Neural cell (in vitro differentiated cells): ENCODE measurements at regions not wholly inside any gene's neighbourhood (a gene's known extent, or its start where the extent isn't known, plus 50 kb on each side); places are given as distances from the start of the nearest gene placed in this dataset.

ENCODE experiments used
- H2AFZ ChIP-seq: fragments of 200-600, 300-800 bp; sonication (generic), shearing (Covaris generic); 2 replicates; pipeline ENCODE4 v1.6.0; 2014; ENCODE audit warnings: low read depth, mild to moderate bottlenecking, antibody characterized with exemption, low read length, moderate library complexity
- H3F3A ChIP-seq: fragments of 200-600 bp; shearing (Covaris generic); 2 replicates; pipeline ENCODE4 v1.6.1; 2016; ENCODE audit warnings: mild to moderate bottlenecking, moderate library complexity, mixed read lengths, antibody characterized with exemption, low read length; ENCODE audit not compliant: insufficient read depth, poor library complexity, severe bottlenecking
- H3K27ac ChIP-seq: fragments of 200-600, 300-800 bp; sonication (generic), shearing (Covaris generic); 2 replicates; pipeline ENCODE4 v1.5.1; 2014; ENCODE audit warnings: mild to moderate bottlenecking, low read length, moderate library complexity
- H3K27me3 ChIP-seq: fragments of 300-800, 200-600 bp; sonication (generic), shearing (Covaris generic); 2 replicates; pipeline ENCODE4 v1.6.0; 2014; ENCODE audit warnings: mild to moderate bottlenecking, low read depth, low read length, moderate library complexity; ENCODE audit not compliant: insufficient read depth
- H3K36me3 ChIP-seq: fragments of 300-800, 200-600 bp; sonication (generic), shearing (Covaris generic); 2 replicates; pipeline ENCODE4 v1.5.1; 2014; ENCODE audit warnings: mild to moderate bottlenecking, antibody characterized with exemption, low read length, moderate library complexity; ENCODE audit not compliant: insufficient read depth
- H3K4me2 ChIP-seq: fragments of 300-800, 200-600 bp; sonication (generic), shearing (Covaris generic); 2 replicates; pipeline ENCODE4 v1.6.0; 2014; ENCODE audit warnings: mild to moderate bottlenecking, low read length
- H3K4me3 ChIP-seq: fragments of 300-800, 200-600 bp; sonication (generic), shearing (Covaris generic); 2 replicates; pipeline ENCODE4 v1.5.1; 2014; ENCODE audit warnings: mild to moderate bottlenecking, low read length, moderate library complexity
- H3K79me2 ChIP-seq: fragments of 200-600 bp; shearing (Covaris generic); replicated peaks from 2 replicates; pipeline ENCODE4 v1.6.0; 2014; ENCODE audit warnings: mild to moderate bottlenecking, low read length, moderate library complexity; ENCODE audit not compliant: insufficient read depth
- H3K9ac ChIP-seq: fragments of 300-800, 200-600 bp; sonication (generic), shearing (Covaris generic); 2 replicates; pipeline ENCODE4 v1.6.1; 2016; ENCODE audit warnings: mild to moderate bottlenecking, low read length, mixed read lengths
- H3K9me2 ChIP-seq: fragments of 200-600 bp; shearing (Covaris generic); 2 replicates; pipeline ENCODE4 v1.6.1; 2016; ENCODE audit warnings: mild to moderate bottlenecking, low read length, mixed read lengths; ENCODE audit not compliant: insufficient read depth
- H3K9me3 ChIP-seq: fragments of 200-600, 300-800 bp; sonication (generic), shearing (Covaris generic); 2 replicates; pipeline ENCODE4 v1.6.1; 2016; ENCODE audit warnings: mild to moderate bottlenecking, mixed run types, low read length, moderate library complexity, mixed read lengths
- H4K20me1 ChIP-seq: fragments of 200-600 bp; shearing (Covaris generic); 2 replicates; pipeline ENCODE4 v1.6.1; 2016; ENCODE audit warnings: mild to moderate bottlenecking, mixed run types; ENCODE audit not compliant: insufficient read depth
- EP300 ChIP-seq: fragments of 450-650 bp; conservative IDR thresholded peaks from 2 replicates; pipeline ENCODE4 v1.6.1; 2014; ENCODE audit warnings: antibody characterized with exemption, mild to moderate bottlenecking, moderate library complexity; ENCODE audit not compliant: poor library complexity, severe bottlenecking
- EZH2 ChIP-seq: fragments of 200-600, 300-800 bp; shearing (Covaris generic), sonication (generic); IDR thresholded peaks from 2 replicates; pipeline ENCODE4 v1.6.1; 2014; ENCODE audit warnings: antibody characterized with exemption, low read length, borderline replicate concordance, mild to moderate bottlenecking; ENCODE audit not compliant: insufficient read depth, poor library complexity, severe bottlenecking
- MXI1 ChIP-seq: fragments of 450-650 bp; conservative IDR thresholded peaks from 2 replicates; pipeline ENCODE4 v1.6.1; 2014; ENCODE audit warnings: antibody characterized with exemption, mild to moderate bottlenecking; ENCODE audit not compliant: poor library complexity, severe bottlenecking
- POLR2AphosphoS5 ChIP-seq: IDR thresholded peaks from 2 replicates; pipeline ENCODE4 v1.6.1; 2012
- RAD21 ChIP-seq: fragments of 450-650 bp; conservative IDR thresholded peaks from 2 replicates; pipeline ENCODE4 v1.6.1; 2014; ENCODE audit warnings: antibody characterized with exemption, mild to moderate bottlenecking, moderate library complexity
- REST ChIP-seq: IDR thresholded peaks from 2 replicates; pipeline ENCODE4 v1.6.1; 2012; ENCODE audit warnings: borderline replicate concordance
- SMC3 ChIP-seq: fragments of 450-650 bp; conservative IDR thresholded peaks from 2 replicates; pipeline ENCODE4 v1.6.1; 2014; ENCODE audit warnings: antibody characterized with exemption, mild to moderate bottlenecking, moderate library complexity; ENCODE audit not compliant: poor library complexity
- TAF1 ChIP-seq: IDR thresholded peaks from 2 replicates; pipeline ENCODE4 v1.6.1; 2012; ENCODE audit warnings: low read depth
- TF ChIP-seq, protein P1 (sequence below): fragments of 450-650 bp; IDR thresholded peaks from 2 replicates; pipeline ENCODE4 v1.5.1; 2014; ENCODE audit warnings: antibody characterized with exemption, mild to moderate bottlenecking, moderate library complexity; ENCODE audit not compliant: poor library complexity, severe bottlenecking

DNA sequence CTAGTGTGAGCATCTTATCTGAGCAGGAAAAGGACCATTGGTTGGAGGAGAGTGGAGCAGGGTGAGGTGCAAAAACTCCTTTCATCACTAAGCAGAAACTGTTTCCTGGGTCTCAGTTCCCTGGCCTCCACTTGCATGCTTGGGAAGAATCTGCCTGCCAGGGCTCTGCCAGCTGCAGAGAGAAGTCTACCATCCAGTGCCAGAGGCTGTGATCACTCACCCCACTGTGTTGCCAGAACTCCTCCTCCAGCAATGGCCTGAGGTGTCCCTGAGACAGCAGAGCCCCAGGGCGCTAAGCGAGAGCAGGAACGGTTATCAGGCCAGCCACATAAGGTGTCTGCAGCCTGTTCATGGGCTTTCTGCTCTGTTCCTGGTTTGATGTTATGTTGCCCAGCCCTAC is 991.4 kb downstream of the CCSER2 start:
- TF ChIP-seq REST (no peak), POLR2AphosphoS5 (no peak), EZH2 (no peak), EP300 (no peak), SMC3 (no peak), TAF1 (no peak), RAD21 (no peak), MXI1 (no peak)
- TF ChIP-seq, protein P1, sequence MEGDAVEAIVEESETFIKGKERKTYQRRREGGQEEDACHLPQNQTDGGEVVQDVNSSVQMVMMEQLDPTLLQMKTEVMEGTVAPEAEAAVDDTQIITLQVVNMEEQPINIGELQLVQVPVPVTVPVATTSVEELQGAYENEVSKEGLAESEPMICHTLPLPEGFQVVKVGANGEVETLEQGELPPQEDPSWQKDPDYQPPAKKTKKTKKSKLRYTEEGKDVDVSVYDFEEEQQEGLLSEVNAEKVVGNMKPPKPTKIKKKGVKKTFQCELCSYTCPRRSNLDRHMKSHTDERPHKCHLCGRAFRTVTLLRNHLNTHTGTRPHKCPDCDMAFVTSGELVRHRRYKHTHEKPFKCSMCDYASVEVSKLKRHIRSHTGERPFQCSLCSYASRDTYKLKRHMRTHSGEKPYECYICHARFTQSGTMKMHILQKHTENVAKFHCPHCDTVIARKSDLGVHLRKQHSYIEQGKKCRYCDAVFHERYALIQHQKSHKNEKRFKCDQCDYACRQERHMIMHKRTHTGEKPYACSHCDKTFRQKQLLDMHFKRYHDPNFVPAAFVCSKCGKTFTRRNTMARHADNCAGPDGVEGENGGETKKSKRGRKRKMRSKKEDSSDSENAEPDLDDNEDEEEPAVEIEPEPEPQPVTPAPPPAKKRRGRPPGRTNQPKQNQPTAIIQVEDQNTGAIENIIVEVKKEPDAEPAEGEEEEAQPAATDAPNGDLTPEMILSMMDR = no peak
- Histone ChIP-seq H3K9me2 (no peaks in the 10 kb centered on the region), H3K9ac (no peak overlapping the region), H3K79me2 (no peaks in the 10 kb centered on the region), H3K4me3 (no peak overlapping the region), H4K20me1 (no peaks in the 10 kb centered on the region), H3K4me2 (no peak overlapping the region), H3K36me3 (no peaks in the 10 kb centered on the region), H3K9me3 (no peaks in the 10 kb centered on the region), H3K27ac (no peak overlapping the region), H3K27me3 (no peaks in the 10 kb centered on the region), H3F3A (no peaks in the 10 kb centered on the region), H2AFZ (no peak overlapping the region)

- no peaks in the 10 kb centered on the region for H3K36me3 ChIP-seq
- H4K20me1 ChIP-seq = no peaks in the 10 kb centered on the region
- H3K27me3 ChIP-seq = no peaks in the 10 kb centered on the region
Measured at GRCh38 chr10:85333594-85333993, 1005.2 kb downstream of the CCSER2 start.

More at GRCh38 chr10:85333594-85333993, 1005.2 kb downstream of the CCSER2 start:
- no peaks in the 10 kb centered on the region for H3K9me2 ChIP-seq
- no peaks in the 10 kb centered on the region for H3F3A ChIP-seq
- H3K4me2 ChIP-seq = no peak overlapping the region
- H3K79me2 ChIP-seq = no peaks in the 10 kb centered on the region
- H3K9ac ChIP-seq = no peak overlapping the region
- no peaks in the 10 kb centered on the region for H3K9me3 ChIP-seq
- H3K4me3 ChIP-seq = no peak overlapping the region
- no peak overlapping the region for H2AFZ ChIP-seq
- TF ChIP-seq, protein P1 = no peak
- no peak for TF ChIP-seq EP300
- no peak for TF ChIP-seq MXI1
- no peak for TF ChIP-seq REST
- TF ChIP-seq SMC3 = no peak
- no peak for TF ChIP-seq EZH2
- no peak for TF ChIP-seq RAD21
- no peak for TF ChIP-seq POLR2AphosphoS5
- no peak for TF ChIP-seq TAF1
- H3K27ac ChIP-seq = no peak overlapping the region
